ENCODE measurements at regions not wholly inside any gene's neighbourhood (a gene's known extent, or its start where the extent isn't known, plus 50 kb on each side); places are given as distances from the start of the nearest gene placed in this dataset.

GRCh38 chr3:20652231-20652986 is 466.4 kb upstream of the SGO1 start:
- ATAC-seq (no peak), DNase-seq (ENCODE audit: low read depth, low spot score) (no peak), FAIRE-seq (no peak)
- WGBS (ENCODE audit: insufficient coverage, insufficient replicate concordance, low lambda C conversion rate, missing lambda C conversion rate): 8% methylated on average over 4 of the region's 4 CpGs
- intact Hi-C loops (cut with micrococcal nuclease; ENCODE audit: unreplicated experiment): loop anchor here (10.0 kb wide), 1 partner anchor 428 kb away; no protein-coding TSS in a partner anchor
- TF ChIP-seq KLF5 (IDR thresholded peaks at IDR 0.05; ENCODE audit: partially characterized antibody) (no peak), GATAD2B (conservative IDR thresholded peaks at IDR 0.05; ENCODE audit: low read depth) (no peak)
- SMC1A ChIA-PET (ENCODE audit: uncharacterized antibody, unreplicated experiment): no interaction called here
- H3K4me1 ChIP-seq (ENCODE audit: control insufficient read depth, insufficient read depth, low read length): no peaks in the 10 kb centered on the region
- H3K9ac ChIP-seq (ENCODE audit: control insufficient read depth, insufficient read depth, low read length): no peak overlapping the region
- H3K9me3 ChIP-seq (replicated peaks; ENCODE audit: control insufficient read depth, insufficient read depth, low read length): no peaks in the 10 kb centered on the region
- RAD21 ChIA-PET (ENCODE audit: unreplicated experiment): no interaction called here
- H3K27me3 ChIP-seq (replicated peaks in 1 of 2; ENCODE audit: control insufficient read depth in 2 of 2, insufficient read depth in 2 of 2, low read length in 1 of 2): no peaks in the 10 kb centered on the region
- H2AFZ ChIP-seq (ENCODE audit: control insufficient read depth, low read depth, low read length): no peak overlapping the region
- in situ Hi-C loops (cut with MboI): no loop called here
- H3K36me3 ChIP-seq (ENCODE audit: control insufficient read depth in 2 of 2, insufficient read depth in 2 of 2, low read length in 1 of 2): no peaks in the 10 kb centered on the region
- H3K4me3 ChIP-seq: no peak overlapping the region
- POLR2A ChIA-PET: no interaction called here
- no peak overlapping the region for H3K4me2 ChIP-seq (ENCODE audit: control insufficient read depth, insufficient read depth)
- H3K27ac ChIP-seq (ENCODE audit: control insufficient read depth, insufficient read depth): no peak overlapping the region
- BruUV-seq (replicated peaks): no TSS peak
- CTCF ChIA-PET: no interaction called here
- no peaks in the 10 kb centered on the region for H4K20me1 ChIP-seq (ENCODE audit: control insufficient read depth, insufficient read depth)
- H3K79me2 ChIP-seq (ENCODE audit: control insufficient read depth, insufficient read depth, low read length): no peaks in the 10 kb centered on the region

- Histone ChIP-seq H3K9ac (ENCODE audit: control insufficient read depth, insufficient read depth, low read length) (no peak overlapping the region), H3K27ac (ENCODE audit: control insufficient read depth, insufficient read depth) (no peak overlapping the region), H3K4me1 (ENCODE audit: control insufficient read depth, insufficient read depth, low read length) (no peaks in the 10 kb centered on the region), H3K79me2 (ENCODE audit: control insufficient read depth, insufficient read depth, low read length) (no peaks in the 10 kb centered on the region), H3K27me3 (replicated peaks in 1 of 2; ENCODE audit: control insufficient read depth in 2 of 2, insufficient read depth in 2 of 2, low read length in 1 of 2) (no peaks in the 10 kb centered on the region), H3K4me3 (no peak overlapping the region), H3K4me2 (ENCODE audit: control insufficient read depth, insufficient read depth) (no peak overlapping the region), H3K9me3 (replicated peaks; ENCODE audit: control insufficient read depth, insufficient read depth, low read length) (no peaks in the 10 kb centered on the region), H4K20me1 (ENCODE audit: control insufficient read depth, insufficient read depth) (no peaks in the 10 kb centered on the region), H3K36me3 (ENCODE audit: control insufficient read depth in 2 of 2, insufficient read depth in 2 of 2, low read length in 1 of 2) (no peaks in the 10 kb centered on the region), H2AFZ (ENCODE audit: control insufficient read depth, low read depth, low read length) (no peak overlapping the region)
- ChIA-PET RAD21 (ENCODE audit: unreplicated experiment) (no interaction called here), SMC1A (ENCODE audit: uncharacterized antibody, unreplicated experiment) (interaction anchor here (0.8 kb wide), 1 partner anchor 22 kb away, joined by 3 read pairs; no protein-coding TSS in a partner anchor), POLR2A (no interaction called here), CTCF (no interaction called here)
- no peak for FAIRE-seq
- 75% methylated on average over 2 of the region's 2 CpGs for WGBS (ENCODE audit: insufficient coverage, insufficient replicate concordance, low lambda C conversion rate, missing lambda C conversion rate)
- DNase-seq (ENCODE audit: low read depth, low spot score): no peak
- ATAC-seq: no peak
- in situ Hi-C loops (cut with MboI): no loop called here
- no TSS peak for BruUV-seq (replicated peaks)
- intact Hi-C loops (cut with micrococcal nuclease; ENCODE audit: unreplicated experiment): no loop called here
- TF ChIP-seq CBX3 (IDR thresholded peaks at IDR 0.05; ENCODE audit: borderline replicate concordance, low read depth) (no peak), BHLHE40 (IDR thresholded peaks at IDR 0.05; ENCODE audit: borderline replicate concordance in 1 of 2, low read depth in 2 of 2, low read length in 1 of 2) (no peak), CTCF (IDR thresholded peaks at IDR 0.05 in 2 of 3, conservative IDR thresholded peaks at IDR 0.05 in 1 of 3; ENCODE audit: control insufficient read depth in 2 of 3, extremely low read depth in 1 of 3, insufficient read depth in 1 of 3, low read depth in 3 of 3, low read length in 3 of 3) (no peak), IRF4 (IDR thresholded peaks at IDR 0.05; ENCODE audit: low read depth, low read length) (no peak), MTA2 (IDR thresholded peaks at IDR 0.05; ENCODE audit: low read depth) (no peak), SUPT20H (IDR thresholded peaks at IDR 0.05; ENCODE audit: borderline replicate concordance, control insufficient read depth, low read depth, low read length) (no peak), MLLT1 (IDR thresholded peaks at IDR 0.05) (no peak), MYC (IDR thresholded peaks at IDR 0.05; ENCODE audit: insufficient read depth, insufficient read length, insufficient replicate concordance, low read length, severe bottlenecking) (no peak), ZNF217 (IDR thresholded peaks at IDR 0.05) (no peak), RUNX3 (IDR thresholded peaks at IDR 0.05; ENCODE audit: low read length) (no peak)
These were observed 462.9 kb upstream of the SGO1 start for GRCh38 chr3:20648921-20649381.
